GM04504 (cell line): ENCODE measurements at regions not wholly inside any gene's neighbourhood (a gene's known extent, or its start where the extent isn't known, plus 50 kb on each side); places are given as distances from the start of the nearest gene placed in this dataset.

Experiments used
- DNase-seq: peaks from one replicate; pipeline ENCODE4 v3.0.0-alpha.2; 2012; ENCODE audit warnings: low read depth

DNA sequence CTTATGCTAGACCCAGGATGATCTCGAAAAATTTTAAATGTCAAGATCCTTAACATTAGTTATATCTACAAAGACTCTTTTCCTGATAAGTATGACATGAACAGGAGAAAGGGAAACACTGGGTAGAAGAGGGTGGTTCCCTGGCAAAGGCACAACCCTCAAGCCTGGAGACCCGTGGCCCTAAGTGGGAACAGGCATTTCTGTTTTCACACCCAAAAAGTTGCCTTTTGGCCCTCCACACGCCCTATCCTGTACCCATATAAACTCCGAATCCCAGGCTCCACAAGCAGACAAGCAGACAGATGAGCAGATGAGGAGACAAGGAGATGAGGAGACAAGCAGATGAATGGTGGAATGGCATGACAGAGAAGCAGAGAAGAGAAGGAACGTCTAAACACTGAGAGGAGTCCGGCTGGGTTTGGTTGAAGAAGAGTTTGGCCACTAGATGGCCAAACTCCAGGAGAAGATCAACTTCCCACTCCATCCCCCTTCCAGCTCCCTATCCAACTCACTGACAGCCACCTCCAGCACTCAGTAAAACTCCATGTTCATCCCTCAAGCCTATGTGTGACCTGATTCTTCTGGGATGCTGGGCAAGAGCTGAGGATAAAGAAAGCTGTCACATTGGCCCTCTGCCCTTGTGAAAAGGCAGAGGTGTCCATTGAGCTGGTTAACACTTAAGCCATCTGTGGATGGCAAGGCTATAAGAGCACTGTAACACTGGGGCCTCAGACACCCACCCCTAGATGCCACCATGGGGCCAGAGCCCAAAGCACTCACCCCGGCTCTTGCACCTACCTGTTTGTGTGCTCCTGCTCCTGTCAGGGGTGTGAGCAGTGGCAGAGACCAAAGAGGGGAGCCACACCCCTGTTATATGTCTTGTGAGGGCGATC lies 139.6 kb upstream of the FAM20A start:
- no peak for DNase-seq

DNA sequence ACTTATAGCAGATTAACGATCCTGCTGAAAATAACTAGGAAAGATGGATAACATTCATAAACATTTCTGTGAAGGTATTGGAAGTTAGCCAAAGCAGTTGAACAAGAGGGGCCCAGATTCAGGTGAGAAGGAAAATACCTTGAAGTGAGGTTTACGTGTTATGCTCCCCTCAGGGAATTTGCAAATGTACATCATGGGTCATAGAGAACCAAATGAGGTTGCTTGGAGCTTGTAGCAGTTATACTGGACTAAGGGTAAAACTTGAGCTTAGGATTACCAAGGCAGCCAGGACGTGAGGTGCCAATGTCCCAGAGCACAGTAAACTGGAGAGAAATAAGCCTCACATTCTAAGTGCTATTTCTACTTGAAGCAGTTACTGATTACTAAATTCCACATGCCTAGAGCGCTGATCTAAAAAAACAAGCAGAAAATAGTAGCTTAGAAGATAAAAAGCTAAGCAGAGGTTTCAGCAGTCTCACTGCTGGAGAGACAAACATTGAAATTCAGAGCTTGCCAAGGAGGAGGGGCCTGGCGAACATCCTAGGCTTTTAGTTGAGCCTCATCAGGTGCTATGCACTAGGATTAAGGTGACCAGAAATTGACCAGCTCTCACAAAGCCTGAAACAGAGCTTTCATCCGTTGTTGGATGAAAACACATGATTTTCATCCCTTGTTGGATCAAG lies 136.7 kb upstream of the FAM20A start:
- DNase-seq: no peak

DNA sequence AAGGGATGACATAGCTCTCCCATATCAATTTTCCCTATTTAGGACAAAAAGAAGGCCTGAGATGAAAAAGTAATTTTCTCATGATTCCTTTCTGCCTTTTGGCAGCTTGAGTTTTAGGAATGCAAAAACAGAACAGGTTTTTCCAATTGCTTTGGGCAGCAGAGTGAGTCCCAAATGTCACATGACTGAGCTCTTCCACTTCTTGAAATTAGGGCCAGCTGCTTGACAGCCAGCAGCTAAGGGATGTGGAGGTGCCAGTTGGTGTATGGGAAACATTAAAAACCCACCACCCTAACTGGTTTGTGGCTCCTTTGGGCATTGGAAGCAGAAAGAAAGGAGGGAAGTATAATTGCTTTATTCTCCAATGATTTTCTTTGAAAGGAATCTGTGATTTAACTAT lies 133.8 kb upstream of the FAM20A start:
- DNase-seq: no peak

DNA sequence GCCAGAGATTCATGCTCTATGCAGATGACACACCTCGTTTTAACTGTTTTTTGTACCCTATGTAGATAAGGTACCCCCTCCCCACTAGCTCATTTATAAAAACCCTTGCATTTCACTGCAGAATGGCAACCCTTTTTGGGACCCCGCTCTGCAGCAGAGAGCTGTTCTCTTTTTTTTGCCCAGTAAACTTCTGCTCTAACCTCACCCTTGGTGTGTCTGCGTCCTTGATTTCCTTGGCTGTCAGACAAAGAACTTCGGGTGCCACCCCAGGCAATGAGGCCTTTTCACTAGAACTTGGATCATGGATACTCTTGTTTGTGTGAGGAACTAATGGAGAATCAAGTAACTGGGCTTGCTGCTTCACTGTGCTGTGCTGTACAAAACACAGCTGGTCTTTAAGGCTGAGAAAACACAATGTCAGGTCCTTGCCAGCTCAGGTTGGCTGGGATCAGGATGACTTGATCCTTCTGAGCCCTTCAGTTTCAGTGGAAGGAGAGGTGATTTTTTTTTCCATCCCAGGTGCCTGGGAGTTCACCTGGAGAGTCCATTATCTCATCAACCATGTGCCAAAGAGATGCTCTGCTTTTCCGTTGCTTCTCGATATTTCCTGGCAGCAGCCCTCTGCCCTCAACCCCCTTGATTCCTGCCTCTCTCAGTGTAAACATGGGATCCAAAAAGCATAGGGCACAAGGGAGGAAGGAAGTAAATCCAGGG lies 133.2 kb upstream of the FAM20A start:
- DNase-seq: no peak

DNA sequence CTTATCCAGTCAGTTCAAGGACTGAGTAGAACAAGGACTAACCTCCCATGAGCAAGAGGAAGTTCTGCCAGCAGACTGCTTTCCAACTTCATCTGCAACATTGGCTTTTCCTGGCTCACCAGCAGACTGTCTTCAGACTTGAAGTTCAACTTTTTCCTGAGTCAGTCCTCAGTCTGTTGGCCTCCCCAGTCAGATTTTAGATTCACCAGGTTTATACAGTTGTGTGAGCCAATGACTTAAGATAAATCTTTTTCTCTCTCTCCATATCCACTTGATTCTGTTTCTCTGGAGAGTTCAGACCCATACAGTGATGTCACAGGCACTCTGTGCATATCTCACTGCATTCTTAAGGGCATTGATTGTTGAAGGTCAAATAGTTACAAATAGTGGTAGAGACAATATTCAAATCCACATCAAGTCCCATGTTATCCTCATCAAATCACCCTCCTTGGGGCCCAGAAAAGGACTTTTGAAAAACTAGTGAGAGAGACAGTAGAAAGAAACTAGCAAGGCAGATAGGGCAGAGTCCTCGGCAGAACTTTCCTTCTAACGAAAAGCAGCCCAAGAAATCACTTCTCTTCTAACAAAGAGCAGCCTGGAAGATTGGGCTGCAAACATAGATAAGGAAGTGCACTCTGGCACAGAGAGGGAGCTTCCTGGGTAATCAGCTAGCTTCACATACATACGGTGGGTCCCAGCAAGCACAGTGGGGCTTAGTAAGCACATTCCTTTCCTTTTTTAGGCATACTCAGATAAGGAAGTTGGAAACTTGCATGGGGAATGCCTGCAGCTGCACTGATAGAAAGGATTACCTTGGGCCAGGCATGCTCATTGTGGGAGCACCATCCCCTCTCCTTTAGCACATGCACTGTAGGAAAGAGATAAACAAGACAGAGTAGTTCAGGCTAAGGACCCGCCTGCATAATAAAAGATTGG lies 132.3 kb upstream of the FAM20A start:
- no peak for DNase-seq

DNA sequence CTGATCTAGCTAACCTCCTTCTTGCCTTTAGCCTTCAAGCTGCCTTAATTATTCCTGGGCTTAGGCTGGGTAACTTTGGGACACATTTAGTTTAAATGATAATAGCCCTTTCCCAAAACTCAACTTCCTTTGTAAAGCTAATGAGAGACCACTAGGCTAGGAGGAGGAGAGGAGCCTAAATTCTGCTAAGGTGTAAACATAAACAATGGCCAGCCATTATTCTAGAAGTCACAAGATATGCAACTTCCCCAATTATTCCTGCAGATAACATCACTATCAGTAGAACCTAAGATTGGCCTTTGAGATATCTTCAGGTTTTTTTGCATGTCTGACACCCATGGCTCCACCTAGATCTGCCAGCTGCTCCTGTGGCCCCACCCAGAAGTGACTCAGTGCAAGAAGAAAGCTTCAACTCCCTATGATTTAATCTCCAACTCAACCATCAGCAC lies 131.2 kb upstream of the FAM20A start:
- DNase-seq: no peak

DNA sequence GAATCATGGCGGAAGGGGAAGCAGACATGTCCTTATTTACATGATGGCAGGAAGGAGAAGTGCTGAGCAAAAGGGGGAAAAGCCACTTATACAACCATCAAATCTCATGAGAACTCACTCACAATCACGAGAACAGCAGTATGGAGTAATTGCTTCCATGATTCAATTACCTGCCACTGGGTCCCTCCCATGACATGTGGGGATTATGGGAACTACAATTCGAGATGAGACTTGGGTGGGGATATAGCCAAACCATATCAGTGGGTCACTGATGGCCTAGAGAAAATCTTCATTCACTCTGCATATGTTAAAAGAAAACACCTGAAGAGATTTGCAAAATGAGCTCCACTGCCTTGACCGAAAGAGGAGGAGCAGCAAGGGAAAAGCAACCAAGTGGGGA lies 130.3 kb upstream of the FAM20A start:
- DNase-seq: no peak

DNA sequence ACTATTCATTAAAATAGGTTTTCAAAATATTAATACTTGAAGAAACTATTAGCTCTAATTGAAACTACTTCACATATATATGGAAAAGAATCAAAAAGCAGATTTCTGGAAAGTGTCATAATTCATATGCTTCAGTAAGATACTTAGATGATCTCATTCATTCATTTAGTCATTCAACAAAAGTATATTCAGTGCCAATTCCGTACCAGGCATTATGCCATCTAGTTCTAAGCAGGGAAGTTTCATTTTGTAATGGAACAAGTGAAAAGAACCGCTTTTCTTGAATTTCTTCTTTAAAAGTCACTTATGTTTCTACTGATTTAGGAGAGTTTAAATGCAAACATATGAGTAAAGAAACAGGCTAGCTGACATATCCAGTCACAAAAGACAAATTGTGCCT lies 118.3 kb upstream of the FAM20A start:
- no peak for DNase-seq

DNA sequence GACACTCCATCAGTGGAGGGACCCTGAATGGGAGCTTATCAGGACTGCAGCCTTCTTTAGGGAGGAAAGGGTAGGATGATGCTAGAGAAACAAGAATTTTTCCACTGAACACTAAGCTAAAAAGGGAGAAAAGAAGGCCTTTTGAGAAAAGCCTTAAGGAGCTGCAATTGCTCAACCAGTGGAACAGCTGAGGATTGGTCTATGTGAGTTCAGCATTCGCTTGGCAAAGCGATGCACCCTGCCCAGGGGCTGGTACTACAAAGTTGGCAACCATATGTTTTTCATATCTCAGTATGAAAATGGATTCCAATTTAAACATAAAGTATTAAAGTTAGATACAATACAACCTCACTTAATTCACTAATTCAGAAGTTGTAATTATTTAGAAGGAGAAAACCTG lies 117.8 kb upstream of the FAM20A start:
- no peak for DNase-seq

DNA sequence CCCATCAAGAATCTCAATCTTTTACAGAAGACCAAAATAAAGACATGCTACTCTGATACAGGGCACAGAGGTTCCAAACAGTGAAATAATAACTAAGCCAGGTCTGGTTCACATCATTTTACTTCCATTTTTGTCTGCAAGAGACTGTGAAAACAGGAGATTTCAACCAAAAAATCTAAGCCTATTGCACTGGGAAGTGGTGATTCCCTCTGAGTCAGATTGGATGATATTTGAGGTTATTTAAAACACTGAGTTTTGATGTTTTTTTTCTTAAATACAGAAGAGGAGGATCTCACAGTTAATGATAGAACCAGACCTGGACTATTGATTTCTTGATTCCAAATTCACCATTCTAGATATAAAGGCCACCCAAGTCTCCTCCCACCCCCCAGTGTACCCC lies 117.3 kb upstream of the FAM20A start:
- no peak for DNase-seq

DNA sequence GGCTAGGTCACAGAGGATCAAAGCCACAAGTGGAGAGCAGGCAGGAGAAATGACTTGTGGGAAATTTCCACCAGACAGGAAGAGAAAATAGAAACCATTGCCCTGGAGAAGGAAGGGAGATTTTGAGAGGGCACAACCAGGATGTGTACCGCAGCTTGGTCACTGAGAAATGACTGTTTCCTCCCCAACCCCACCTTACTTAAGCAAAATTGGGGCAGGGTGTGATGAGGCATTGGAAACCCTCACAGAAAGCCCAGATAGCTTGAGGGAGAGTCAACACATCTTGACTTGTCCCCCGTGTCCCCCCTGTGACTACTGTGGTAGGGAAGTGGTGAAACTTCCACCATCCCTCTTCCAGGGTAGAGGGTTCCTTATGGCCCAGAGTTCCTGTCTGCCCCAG lies 113.5 kb upstream of the FAM20A start:
- no peak for DNase-seq

DNA sequence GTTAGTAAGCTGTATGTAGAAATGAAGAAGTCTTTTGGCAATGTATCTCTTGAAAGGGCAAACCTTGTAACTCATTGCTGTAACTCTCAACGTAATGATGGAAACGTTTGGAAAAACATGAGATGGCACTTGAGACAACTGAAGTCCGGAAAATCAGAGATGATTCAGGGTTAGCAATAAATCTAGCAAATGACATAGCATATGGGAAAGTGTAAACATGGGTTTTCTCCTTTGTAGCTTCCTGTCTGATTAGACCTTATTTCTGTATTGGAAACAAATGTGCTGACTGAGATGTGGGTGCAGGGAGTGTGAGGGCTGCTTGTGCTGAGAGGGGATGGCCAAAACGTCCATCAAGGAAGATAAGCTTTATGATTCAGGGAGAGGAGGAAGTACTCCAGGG lies 110.7 kb upstream of the FAM20A start:
- DNase-seq: no peak

DNA sequence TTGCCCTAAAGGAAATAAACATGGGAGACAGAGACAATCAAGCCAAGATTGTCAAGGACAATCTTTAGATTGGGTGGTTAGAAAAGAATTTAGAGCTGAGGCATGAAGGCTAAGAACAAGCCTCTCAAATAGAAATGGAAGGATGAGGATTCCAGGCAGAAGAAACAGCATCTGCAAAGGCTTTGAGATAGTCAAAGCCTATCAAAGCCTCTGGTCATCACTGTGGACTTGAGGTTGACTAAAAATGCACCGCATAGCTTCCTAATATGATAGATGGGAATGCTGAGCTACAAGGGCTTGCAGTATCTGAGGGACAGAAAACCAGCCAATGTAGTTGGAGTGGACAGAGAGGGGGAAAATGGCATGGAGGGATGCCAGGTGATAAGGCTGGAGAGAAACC lies 109.8 kb upstream of the FAM20A start:
- no peak for DNase-seq

DNA sequence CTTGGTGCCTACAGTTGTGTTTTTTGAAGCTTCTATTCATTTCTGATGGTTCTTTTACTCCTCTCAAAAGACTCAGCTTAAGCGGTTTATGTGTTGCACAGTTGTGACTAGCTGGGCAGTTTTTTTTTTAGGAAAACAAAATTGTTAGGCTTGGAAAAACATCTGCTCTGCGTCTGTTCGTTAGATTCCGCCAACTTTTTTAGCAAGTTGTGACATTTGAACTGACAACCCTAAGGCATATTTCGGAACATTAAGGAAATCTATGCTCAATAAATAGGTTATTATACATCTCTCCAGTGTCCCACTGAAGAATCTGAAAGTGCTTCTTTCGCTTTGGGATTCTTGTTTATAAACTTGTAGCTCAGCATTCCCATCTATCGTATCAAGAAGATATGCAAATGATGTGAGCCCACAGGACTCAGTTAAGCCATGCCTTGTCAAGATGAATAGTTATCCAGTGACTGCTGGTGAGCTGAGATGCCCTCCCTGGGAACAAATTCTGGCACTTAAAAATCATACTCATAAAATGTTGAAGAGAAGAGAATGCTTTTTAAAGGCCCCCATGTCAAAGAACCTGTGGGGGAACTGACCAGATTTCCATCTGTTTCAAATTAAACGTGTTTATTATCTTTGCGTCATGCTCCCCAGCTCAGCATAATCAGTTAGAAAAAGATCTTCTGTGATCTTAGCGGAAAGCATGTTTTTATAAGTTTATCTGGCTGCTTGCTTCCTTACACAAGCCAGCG lies 109.0 kb upstream of the FAM20A start:
- DNase-seq: peak; percentile 69

DNA sequence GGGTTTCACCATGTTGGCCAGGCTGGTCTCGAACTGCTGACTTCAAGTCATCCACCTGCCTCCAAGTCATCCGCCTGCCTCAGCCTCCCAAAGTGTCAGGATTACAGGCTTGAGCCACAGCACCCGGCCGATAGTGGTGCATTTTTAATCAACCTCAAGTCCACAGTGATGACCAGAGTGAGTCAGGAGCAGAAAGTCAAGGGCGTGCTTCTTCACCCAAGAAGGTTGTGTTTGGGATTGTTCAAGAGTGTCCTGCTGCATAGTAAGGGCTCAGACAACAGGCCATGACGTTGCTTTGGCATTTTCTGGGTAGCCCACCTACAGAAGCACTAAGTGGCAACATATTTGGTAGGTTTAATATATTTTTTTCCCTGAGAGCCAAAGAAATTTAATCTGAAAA lies 108.3 kb upstream of the FAM20A start:
- DNase-seq: no peak

DNA sequence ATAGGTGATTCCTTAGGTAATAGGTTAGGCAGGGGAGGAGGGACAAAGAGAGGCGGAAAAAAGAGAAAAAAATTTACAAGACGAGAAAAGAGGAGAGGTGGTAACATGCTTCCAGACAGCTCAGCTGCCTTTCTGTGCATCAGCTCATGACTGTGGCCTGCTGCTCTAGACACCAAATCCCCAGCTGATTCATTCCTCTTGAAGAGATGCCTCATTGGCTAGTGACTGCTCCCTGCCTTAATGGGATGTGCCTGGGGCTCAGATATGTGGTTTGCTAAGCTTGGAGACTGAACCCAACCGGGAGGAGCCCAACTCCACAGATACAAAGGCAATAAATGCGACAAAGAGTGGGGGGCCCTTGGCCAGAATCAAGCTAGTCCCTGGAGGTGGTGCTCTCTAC lies 105.9 kb upstream of the FAM20A start:
- peak; percentile 70 for DNase-seq

DNA sequence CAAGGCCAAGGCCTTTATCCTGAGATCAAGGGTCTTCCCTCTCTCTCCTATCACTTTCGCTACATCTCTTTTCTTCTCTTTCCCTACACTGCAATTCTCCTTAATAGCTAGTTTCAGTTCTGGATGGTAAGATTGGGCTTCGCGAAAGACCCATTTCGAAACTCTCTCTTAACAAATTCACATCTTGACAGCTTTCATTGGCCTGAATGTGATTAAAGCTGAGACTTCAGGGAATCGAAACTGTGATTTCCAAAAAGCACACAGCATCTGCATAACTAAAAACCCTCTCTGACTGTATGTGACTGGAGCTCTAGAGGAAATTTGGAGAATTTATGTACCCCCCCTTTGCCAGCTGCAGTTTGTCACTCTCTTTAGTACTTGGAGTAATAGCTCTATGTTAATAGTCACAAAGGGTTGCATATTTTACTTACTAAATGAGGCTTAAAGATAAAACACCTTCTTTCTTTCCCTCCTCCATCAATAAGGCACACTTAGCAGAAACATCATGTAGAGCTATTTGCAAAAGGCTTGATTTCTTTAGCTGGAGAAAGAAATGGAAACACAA lies 105.3 kb upstream of the FAM20A start:
- DNase-seq: no peak

DNA sequence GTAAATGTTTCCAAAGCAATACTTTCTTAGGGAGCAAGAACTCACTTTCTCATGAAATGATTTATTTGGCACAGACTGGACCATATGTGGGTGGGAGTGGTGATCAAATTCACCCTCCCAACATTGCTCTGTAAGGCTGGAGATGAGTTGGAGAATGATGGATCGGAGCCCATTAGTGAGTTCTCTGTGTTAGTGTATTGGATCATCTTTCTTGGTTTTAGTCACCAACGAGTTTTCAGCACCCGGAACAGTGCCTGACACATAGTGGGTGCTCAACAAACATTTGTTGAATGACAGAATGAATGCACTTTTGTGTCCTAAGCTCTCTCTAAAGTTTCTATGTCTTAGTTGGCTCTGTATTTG lies 104.5 kb upstream of the FAM20A start:
- peak; percentile 58 for DNase-seq

DNA sequence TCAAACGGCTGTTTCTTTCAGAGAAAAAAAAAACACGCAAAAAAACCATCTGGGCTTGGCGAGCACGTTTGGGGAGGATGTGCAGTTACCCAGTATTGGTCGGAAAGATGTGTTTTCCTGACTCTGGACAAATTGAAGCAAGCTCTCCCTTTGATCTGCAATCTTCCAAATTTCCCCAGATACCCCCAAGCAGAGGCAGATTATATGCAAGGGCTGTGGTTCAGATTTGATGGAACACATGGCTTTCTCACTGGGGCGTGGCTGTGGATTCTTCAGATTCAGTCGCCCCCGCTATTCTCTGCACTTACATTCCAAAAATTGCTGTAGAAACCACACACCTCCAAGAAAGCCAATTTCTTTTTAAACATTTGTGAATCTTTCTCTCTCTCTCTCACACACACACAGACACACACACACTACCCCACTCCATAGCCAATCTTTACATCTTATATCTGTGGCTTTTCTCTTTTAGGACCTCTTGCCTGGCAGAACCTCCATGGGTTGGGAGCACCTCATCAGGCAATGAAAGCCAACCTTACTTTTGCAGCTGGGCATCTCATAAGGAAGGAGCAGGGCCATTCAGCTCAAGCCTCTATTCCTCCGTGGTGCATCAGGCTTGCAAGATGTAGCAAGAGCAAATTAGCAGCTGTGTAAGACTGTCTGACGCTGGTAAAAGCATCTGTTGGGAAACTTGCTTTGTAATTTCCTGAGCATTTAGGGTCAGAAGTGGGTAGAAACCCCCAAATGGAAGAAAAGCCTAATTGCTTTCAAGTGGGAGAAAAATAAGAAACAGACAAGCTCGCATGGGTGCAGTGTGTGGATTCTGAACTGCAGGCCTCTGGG lies 103.9 kb upstream of the FAM20A start:
- peak; percentile 71 for DNase-seq

DNA sequence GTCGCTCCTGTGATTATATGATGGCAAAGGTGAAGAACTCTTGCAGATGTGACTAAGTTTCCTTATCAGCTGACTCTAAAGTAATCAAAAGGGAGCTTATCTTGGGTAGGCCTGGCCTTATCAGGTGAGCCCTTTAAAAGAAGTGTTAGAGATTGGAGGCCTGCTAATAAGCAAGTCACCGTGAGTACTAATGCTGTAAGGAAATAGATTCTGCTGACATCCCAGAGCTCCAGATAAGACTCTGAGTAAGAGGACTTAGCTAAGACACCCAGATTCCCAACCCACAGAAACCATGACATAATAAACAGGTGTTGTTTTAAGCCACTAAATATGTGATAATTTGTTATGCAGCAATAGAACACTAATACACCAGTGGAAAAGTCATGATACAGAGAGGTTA lies 99.9 kb upstream of the FAM20A start:
- DNase-seq: no peak
